GM12878 (cell line): ENCODE measurements at regions not wholly inside any gene's neighbourhood (a gene's known extent, or its start where the extent isn't known, plus 50 kb on each side); places are given as distances from the start of the nearest gene placed in this dataset.

Experiments
- CTCF ChIP-seq, 3 experiments: IDR thresholded peaks in 2 of 3; conservative IDR thresholded peaks in 1 of 3; 2 replicates each; pipeline ENCODE4 v1.5.1; 2011; ENCODE audit warnings: low read depth in 3 of 3, low read length in 3 of 3, mild to moderate bottlenecking in 3 of 3, control low read depth in 2 of 3, moderate library complexity in 2 of 3, inconsistent platforms in 1 of 3, mixed read lengths in 1 of 3; ENCODE audit not compliant: control insufficient read depth in 2 of 3, insufficient read depth in 1 of 3; ENCODE audit errors: extremely low read depth in 1 of 3
- EP300 ChIP-seq, 2 experiments: fragments of 150-350 bp in 1 of 2; IDR thresholded peaks; 2 replicates each; pipeline ENCODE4 v1.6.1; 2011 to 2012; ENCODE audit warnings: low read depth in 2 of 2, low read length in 2 of 2, borderline replicate concordance in 1 of 2, improper control_type of control experiment in 1 of 2, inconsistent platforms in 1 of 2; ENCODE audit not compliant: control insufficient read depth in 1 of 2
- ESRRA ChIP-seq: IDR thresholded peaks from 2 replicates; pipeline ENCODE4 v1.6.1; 2012; ENCODE audit warnings: mild to moderate bottlenecking, low read length, improper control_type of control experiment
- MYC ChIP-seq: IDR thresholded peaks from 2 replicates; pipeline ENCODE4 v1.6.1; 2011; ENCODE audit warnings: mild to moderate bottlenecking, low read length, moderate library complexity, inconsistent platforms; ENCODE audit not compliant: insufficient read depth, insufficient replicate concordance, insufficient read length, severe bottlenecking
- NFIC ChIP-seq: IDR thresholded peaks from 2 replicates; pipeline ENCODE4 v1.6.1; 2012; ENCODE audit warnings: low read depth, mild to moderate bottlenecking, inconsistent platforms, low read length, moderate library complexity
- POLR2A ChIP-seq: IDR thresholded peaks from 2 replicates; pipeline ENCODE4 v1.6.1; 2011; ENCODE audit warnings: low read depth, mild to moderate bottlenecking, low read length
- POLR2AphosphoS5 ChIP-seq: IDR thresholded peaks from 2 replicates; pipeline ENCODE4 v1.6.1; 2011; ENCODE audit warnings: mild to moderate bottlenecking, low read length, inconsistent platforms
- REST ChIP-seq: IDR thresholded peaks from 2 replicates; pipeline ENCODE4 v1.6.1; 2012; ENCODE audit warnings: mild to moderate bottlenecking, low read depth, low read length
- SUZ12 ChIP-seq: fragments of 200-600 bp; sonication (generic); IDR thresholded peaks from one replicate; pipeline ENCODE4 v1.6.1; 2018; ENCODE audit warnings: antibody characterized with exemption, mild to moderate bottlenecking; ENCODE audit not compliant: unreplicated experiment
- USF2 ChIP-seq: IDR thresholded peaks from 2 replicates; pipeline ENCODE4 v1.6.1; 2011; ENCODE audit warnings: low read depth, low read length, improper control_type of control experiment, borderline replicate concordance

- TF ChIP-seq REST (no peak), CTCF (IDR thresholded peaks at IDR 0.05 in 2 of 3, conservative IDR thresholded peaks at IDR 0.05 in 1 of 3; ENCODE audit: control insufficient read depth in 2 of 3, extremely low read depth in 1 of 3, insufficient read depth in 1 of 3, low read depth in 3 of 3, low read length in 3 of 3) (no peak), EP300 (IDR thresholded peaks at IDR 0.05; ENCODE audit: borderline replicate concordance in 1 of 2, control insufficient read depth in 1 of 2, low read depth in 2 of 2, low read length in 2 of 2) (no peak), NFIC (no peak), POLR2A (no peak), MYC (no peak), USF2 (no peak), POLR2AphosphoS5 (no peak), SUZ12 (no peak), ESRRA (no peak)
These were observed 124.9 kb upstream of the SYT1 start for GRCh38 chr12:78739653-78740052.
